Mesothelial cell of epicardium (in vitro differentiated cells): ENCODE measurements at regions not wholly inside any gene's neighbourhood (a gene's known extent, or its start where the extent isn't known, plus 50 kb on each side); places are given as distances from the start of the nearest gene placed in this dataset.

Source experiments
- DNase-seq, 2 experiments: peaks; one replicate each; pipeline ENCODE4 v3.0.0; 2021; ENCODE audit warnings: low spot score in 2 of 2; ENCODE audit not compliant: unreplicated experiment in 2 of 2
- H3K27ac Mint-ChIP-seq: 2 replicates; pipeline ENCODE4 v1.8.0; 2021; ENCODE audit warnings: mixed read lengths
- H3K27me3 Mint-ChIP-seq: 2 replicates; pipeline ENCODE4 v1.8.0; 2021; ENCODE audit warnings: low read depth, mixed read lengths
- H3K36me3 Mint-ChIP-seq: 2 replicates; pipeline ENCODE4 v1.8.0; 2021; ENCODE audit warnings: mixed read lengths
- H3K4me1 Mint-ChIP-seq: 2 replicates; pipeline ENCODE4 v1.8.0; 2021; ENCODE audit warnings: mixed read lengths
- H3K4me3 Mint-ChIP-seq: 2 replicates; pipeline ENCODE4 v1.8.0; 2021; ENCODE audit warnings: mild to moderate bottlenecking, moderate library complexity, mixed read lengths
- H3K9me3 Mint-ChIP-seq: 2 replicates; pipeline ENCODE4 v1.8.0; 2021; ENCODE audit warnings: mixed read lengths
- TF ChIP-seq, protein P1 (sequence below): fragments of 200-600 bp; sonication (generic); IDR thresholded peaks from one replicate; pipeline ENCODE4 v1.5.0; 2021; ENCODE audit warnings: antibody characterized with exemption; ENCODE audit not compliant: unreplicated experiment

GRCh38 chr13:54592201-54592600 lies 1563.6 kb downstream of the OLFM4 start:
- no peak for DNase-seq
- Mint-ChIP-seq H3K36me3 (peaks cover 14% of the 10 kb centered on the region), H3K27me3 (no peaks in the 10 kb centered on the region), H3K4me1 (peaks cover 10% of the 10 kb centered on the region), H3K9me3 (peaks cover 29% of the 10 kb centered on the region), H3K4me3 (no peak overlapping the region), H3K27ac (peak overlapping the region; percentile 34)
- TF ChIP-seq, protein P1, sequence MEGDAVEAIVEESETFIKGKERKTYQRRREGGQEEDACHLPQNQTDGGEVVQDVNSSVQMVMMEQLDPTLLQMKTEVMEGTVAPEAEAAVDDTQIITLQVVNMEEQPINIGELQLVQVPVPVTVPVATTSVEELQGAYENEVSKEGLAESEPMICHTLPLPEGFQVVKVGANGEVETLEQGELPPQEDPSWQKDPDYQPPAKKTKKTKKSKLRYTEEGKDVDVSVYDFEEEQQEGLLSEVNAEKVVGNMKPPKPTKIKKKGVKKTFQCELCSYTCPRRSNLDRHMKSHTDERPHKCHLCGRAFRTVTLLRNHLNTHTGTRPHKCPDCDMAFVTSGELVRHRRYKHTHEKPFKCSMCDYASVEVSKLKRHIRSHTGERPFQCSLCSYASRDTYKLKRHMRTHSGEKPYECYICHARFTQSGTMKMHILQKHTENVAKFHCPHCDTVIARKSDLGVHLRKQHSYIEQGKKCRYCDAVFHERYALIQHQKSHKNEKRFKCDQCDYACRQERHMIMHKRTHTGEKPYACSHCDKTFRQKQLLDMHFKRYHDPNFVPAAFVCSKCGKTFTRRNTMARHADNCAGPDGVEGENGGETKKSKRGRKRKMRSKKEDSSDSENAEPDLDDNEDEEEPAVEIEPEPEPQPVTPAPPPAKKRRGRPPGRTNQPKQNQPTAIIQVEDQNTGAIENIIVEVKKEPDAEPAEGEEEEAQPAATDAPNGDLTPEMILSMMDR: no peak

DNA sequence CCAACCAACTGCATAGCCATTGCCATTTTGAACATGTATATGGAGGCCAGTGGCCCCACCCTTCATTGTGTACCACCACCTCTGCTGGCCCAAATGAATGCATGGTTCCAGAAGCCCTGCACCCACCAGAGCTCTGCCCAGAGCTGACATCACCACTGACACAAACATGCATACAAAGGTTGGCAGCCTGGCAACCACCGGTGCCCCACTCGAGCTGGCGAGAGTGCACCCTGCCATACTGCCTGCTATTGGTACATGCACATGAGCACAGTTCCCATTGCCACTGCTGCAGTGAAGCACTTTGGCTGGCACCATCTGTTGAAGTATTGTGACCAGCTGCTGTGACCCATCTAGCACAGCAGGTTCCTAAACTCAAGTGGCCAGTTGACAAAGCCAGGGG lies 1564.9 kb downstream of the OLFM4 start:
- DNase-seq: no peak
- H3K4me1 Mint-ChIP-seq: peaks cover 10% of the 10 kb centered on the region
- no peak overlapping the region for H3K27ac Mint-ChIP-seq
- H3K36me3 Mint-ChIP-seq: peaks cover 16% of the 10 kb centered on the region
- H3K4me3 Mint-ChIP-seq: no peak overlapping the region
- no peaks in the 10 kb centered on the region for H3K27me3 Mint-ChIP-seq
- TF ChIP-seq, protein P1: no peak
- H3K9me3 Mint-ChIP-seq: peaks cover 34% of the 10 kb centered on the region

GRCh38 chr13:54597540-54598088 lies 1569.0 kb downstream of the OLFM4 start:
- no peak for DNase-seq
- peaks cover 46% of the 10 kb centered on the region for H3K9me3 Mint-ChIP-seq
- H3K27ac Mint-ChIP-seq: no peak overlapping the region
- no peak overlapping the region for H3K4me3 Mint-ChIP-seq
- TF ChIP-seq, protein P1: no peak
- H3K36me3 Mint-ChIP-seq: peaks cover 25% of the 10 kb centered on the region
- peaks cover 21% of the 10 kb centered on the region for H3K4me1 Mint-ChIP-seq
- no peaks in the 10 kb centered on the region for H3K27me3 Mint-ChIP-seq

DNA sequence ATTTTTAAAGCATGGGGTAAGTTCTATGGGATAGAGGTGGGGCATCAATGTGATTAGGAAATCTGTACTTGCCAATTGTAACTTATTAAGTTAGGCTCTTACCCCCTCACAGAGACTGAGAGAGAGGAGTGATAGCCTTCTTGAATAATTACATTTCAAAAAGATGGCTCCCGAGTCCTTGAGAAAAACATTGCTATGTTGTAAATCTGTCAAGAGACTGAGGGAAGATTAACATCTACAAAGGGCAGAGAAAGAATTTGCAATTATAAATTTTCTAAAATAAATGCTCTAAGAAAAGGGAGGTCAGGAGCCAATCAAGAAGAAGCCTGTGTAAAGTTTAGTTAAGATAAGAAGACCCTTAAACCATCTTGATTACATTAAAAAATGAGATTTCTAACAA lies 1570.8 kb downstream of the OLFM4 start:
- Mint-ChIP-seq H3K36me3 (peaks cover 22% of the 10 kb centered on the region), H3K4me1 (peaks cover 21% of the 10 kb centered on the region), H3K27me3 (no peaks in the 10 kb centered on the region), H3K4me3 (no peak overlapping the region), H3K9me3 (peaks cover 45% of the 10 kb centered on the region), H3K27ac (peak overlapping the region; percentile 72)
- no peak for DNase-seq
- TF ChIP-seq, protein P1: no peak

- TF ChIP-seq, protein P1: no peak
- Mint-ChIP-seq H3K4me1 (peaks cover 32% of the 10 kb centered on the region), H3K36me3 (peaks cover 3% of the 10 kb centered on the region), H3K4me3 (no peak overlapping the region), H3K27ac (peak overlapping the region; percentile 28), H3K27me3 (no peaks in the 10 kb centered on the region), H3K9me3 (peaks cover 9% of the 10 kb centered on the region)
- no peak for DNase-seq
Observed at GRCh38 chr13:54606944-54607343, 1578.3 kb downstream of the OLFM4 start.

GRCh38 chr13:54607421-54607820 lies 1578.8 kb downstream of the OLFM4 start:
- TF ChIP-seq, protein P1: no peak
- no peak overlapping the region for H3K4me3 Mint-ChIP-seq
- no peak for DNase-seq
- H3K36me3 Mint-ChIP-seq: no peaks in the 10 kb centered on the region
- H3K27ac Mint-ChIP-seq: peak overlapping the region; percentile 28
- H3K27me3 Mint-ChIP-seq: no peaks in the 10 kb centered on the region
- H3K9me3 Mint-ChIP-seq: peaks cover 6% of the 10 kb centered on the region
- peaks cover 32% of the 10 kb centered on the region for H3K4me1 Mint-ChIP-seq
